Panc1 (cell line): ENCODE measurements at regions not wholly inside any gene's neighbourhood (a gene's known extent, or its start where the extent isn't known, plus 50 kb on each side); places are given as distances from the start of the nearest gene placed in this dataset.

Experiments
- POLR2AphosphoS5 ChIP-seq: IDR thresholded peaks from 2 replicates; pipeline ENCODE4 v1.6.1; 2012; ENCODE audit warnings: mild to moderate bottlenecking, low read depth, low read length, moderate library complexity
- SIN3A ChIP-seq: IDR thresholded peaks from 2 replicates; pipeline ENCODE4 v1.6.1; 2012; ENCODE audit warnings: low read depth, mild to moderate bottlenecking, low read length, moderate library complexity, borderline replicate concordance; ENCODE audit not compliant: insufficient read depth
- TCF7L2 ChIP-seq: IDR thresholded peaks from 2 replicates; pipeline ENCODE4 v1.6.1; 2011; ENCODE audit warnings: mild to moderate bottlenecking, low read depth, low read length, inconsistent platforms
- TF ChIP-seq, protein P1 (sequence below): fragments of 450-650 bp; IDR thresholded peaks from 2 replicates; pipeline ENCODE4 v1.5.1; 2017; ENCODE audit warnings: mild to moderate bottlenecking
- TF ChIP-seq, protein P2 (sequence below), 2 experiments: IDR thresholded peaks; 2 replicates each; pipeline ENCODE4 v1.6.1; 2011 to 2012; ENCODE audit warnings: low read depth in 2 of 2, control low read depth in 1 of 2, low read length in 1 of 2, mild to moderate bottlenecking in 1 of 2, moderate library complexity in 1 of 2; ENCODE audit not compliant: insufficient read depth in 1 of 2

DNA sequence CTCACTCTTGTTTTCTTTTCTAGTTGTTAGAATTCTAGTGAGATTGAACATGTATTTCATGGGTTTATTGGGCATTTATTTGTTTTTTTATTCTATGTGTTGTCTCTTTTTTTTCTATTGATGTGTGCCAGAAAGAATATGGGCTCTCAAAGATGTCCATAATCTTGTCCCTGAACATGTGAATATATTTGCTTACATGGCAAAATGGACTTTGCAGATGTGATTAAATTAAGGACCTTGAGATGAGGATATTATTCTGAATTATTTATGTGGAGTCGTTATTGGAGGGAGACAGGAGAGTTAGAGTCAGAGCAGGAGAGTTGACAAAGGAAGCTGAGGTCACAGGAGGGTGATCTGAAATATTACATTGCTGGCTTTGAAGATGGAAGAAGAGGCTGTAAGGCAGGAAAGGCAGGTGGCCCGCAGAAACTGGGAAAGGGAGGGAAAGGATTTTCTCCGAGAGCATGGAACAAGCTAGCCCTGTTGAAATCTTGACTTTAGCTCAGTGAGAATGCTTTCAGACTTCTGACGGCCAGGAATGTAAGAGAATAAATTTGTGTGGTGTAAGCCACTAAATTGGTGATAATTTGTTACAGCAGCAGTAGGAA is 82.8 kb downstream of the NABP1 start:
- no peak for TF ChIP-seq POLR2AphosphoS5
- TF ChIP-seq, protein P1, sequence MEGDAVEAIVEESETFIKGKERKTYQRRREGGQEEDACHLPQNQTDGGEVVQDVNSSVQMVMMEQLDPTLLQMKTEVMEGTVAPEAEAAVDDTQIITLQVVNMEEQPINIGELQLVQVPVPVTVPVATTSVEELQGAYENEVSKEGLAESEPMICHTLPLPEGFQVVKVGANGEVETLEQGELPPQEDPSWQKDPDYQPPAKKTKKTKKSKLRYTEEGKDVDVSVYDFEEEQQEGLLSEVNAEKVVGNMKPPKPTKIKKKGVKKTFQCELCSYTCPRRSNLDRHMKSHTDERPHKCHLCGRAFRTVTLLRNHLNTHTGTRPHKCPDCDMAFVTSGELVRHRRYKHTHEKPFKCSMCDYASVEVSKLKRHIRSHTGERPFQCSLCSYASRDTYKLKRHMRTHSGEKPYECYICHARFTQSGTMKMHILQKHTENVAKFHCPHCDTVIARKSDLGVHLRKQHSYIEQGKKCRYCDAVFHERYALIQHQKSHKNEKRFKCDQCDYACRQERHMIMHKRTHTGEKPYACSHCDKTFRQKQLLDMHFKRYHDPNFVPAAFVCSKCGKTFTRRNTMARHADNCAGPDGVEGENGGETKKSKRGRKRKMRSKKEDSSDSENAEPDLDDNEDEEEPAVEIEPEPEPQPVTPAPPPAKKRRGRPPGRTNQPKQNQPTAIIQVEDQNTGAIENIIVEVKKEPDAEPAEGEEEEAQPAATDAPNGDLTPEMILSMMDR = no peak
- no peak for TF ChIP-seq TCF7L2
- no peak for TF ChIP-seq SIN3A
- TF ChIP-seq, protein P2, sequence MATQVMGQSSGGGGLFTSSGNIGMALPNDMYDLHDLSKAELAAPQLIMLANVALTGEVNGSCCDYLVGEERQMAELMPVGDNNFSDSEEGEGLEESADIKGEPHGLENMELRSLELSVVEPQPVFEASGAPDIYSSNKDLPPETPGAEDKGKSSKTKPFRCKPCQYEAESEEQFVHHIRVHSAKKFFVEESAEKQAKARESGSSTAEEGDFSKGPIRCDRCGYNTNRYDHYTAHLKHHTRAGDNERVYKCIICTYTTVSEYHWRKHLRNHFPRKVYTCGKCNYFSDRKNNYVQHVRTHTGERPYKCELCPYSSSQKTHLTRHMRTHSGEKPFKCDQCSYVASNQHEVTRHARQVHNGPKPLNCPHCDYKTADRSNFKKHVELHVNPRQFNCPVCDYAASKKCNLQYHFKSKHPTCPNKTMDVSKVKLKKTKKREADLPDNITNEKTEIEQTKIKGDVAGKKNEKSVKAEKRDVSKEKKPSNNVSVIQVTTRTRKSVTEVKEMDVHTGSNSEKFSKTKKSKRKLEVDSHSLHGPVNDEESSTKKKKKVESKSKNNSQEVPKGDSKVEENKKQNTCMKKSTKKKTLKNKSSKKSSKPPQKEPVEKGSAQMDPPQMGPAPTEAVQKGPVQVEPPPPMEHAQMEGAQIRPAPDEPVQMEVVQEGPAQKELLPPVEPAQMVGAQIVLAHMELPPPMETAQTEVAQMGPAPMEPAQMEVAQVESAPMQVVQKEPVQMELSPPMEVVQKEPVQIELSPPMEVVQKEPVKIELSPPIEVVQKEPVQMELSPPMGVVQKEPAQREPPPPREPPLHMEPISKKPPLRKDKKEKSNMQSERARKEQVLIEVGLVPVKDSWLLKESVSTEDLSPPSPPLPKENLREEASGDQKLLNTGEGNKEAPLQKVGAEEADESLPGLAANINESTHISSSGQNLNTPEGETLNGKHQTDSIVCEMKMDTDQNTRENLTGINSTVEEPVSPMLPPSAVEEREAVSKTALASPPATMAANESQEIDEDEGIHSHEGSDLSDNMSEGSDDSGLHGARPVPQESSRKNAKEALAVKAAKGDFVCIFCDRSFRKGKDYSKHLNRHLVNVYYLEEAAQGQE (IDR thresholded peaks at IDR 0.05; ENCODE audit: insufficient read depth in 1 of 2, low read depth in 2 of 2, low read length in 1 of 2) = no peak
